GM23248 (cell line): ENCODE measurements at regions not wholly inside any gene's neighbourhood (a gene's known extent, or its start where the extent isn't known, plus 50 kb on each side); places are given as distances from the start of the nearest gene placed in this dataset.

Experiments used
- EZH2 ChIP-seq: fragments of 200-600 bp; sonication (generic); IDR thresholded peaks from 2 replicates; pipeline ENCODE4 v1.6.1; 2018; ENCODE audit warnings: antibody characterized with exemption, mild to moderate bottlenecking; ENCODE audit not compliant: insufficient read depth, poor library complexity, severe bottlenecking
- EZH2phosphoT487 ChIP-seq: fragments of 200-600 bp; sonication (generic); IDR thresholded peaks from 2 replicates; pipeline ENCODE4 v1.6.1; 2018; ENCODE audit warnings: antibody characterized with exemption, moderate library complexity, mild to moderate bottlenecking, low read depth; ENCODE audit not compliant: insufficient read depth

DNA sequence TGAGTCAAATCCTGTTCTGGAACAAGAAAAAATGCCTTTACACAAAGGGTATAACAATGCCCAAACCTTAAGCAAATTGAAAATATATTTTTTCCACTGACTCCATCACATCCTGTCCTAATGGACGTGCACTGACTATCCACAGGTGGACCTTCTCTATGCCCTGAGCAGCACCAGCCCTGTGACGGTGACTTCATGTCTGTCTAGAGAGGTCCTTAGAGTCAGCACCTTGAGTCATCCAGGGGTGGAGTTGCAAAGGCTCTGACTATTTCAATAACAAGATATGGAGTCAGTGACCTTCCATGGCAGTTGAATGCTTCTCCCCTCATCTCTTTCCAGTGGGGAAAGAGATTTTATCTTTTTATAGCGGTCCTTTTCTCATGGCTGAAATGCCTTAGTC lies 78.0 kb downstream of the YIPF5 start:
- TF ChIP-seq EZH2 (no peak), EZH2phosphoT487 (no peak)
